ENCODE measurements at regions not wholly inside any gene's neighbourhood (a gene's known extent, or its start where the extent isn't known, plus 50 kb on each side); places are given as distances from the start of the nearest gene placed in this dataset.

DNA sequence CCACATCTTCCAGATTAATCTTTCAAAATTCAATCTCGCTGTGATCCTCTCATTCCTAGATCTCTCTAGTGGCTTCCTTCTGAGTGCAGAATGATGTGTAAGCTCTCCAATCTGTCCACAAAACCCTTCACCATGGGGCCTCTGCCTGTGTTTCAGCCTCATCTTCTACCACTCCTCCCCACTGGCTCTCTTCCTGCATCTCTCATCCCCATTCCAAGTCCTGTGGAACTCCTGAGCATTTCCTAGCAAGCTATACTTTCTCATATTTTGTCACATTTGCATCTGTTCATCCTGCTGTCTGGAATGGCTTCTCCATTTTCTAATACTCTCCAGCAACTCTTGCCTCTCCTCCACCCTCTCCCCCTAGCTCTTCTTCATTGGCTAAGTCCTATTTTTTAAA is 242.0 kb upstream of the DAAM1 start:
- TF ChIP-seq BACH2 (CRISPR knock-in tag; IDR thresholded peaks at IDR 0.05; ENCODE audit: borderline replicate concordance) (no peak), OSR1 (CRISPR knock-in tag; IDR thresholded peaks at IDR 0.05) (no peak), CSDC2 (CRISPR knock-in tag; IDR thresholded peaks at IDR 0.05) (no peak), ZFP30 (CRISPR knock-in tag; IDR thresholded peaks at IDR 0.05) (no peak), ZNF8 (CRISPR knock-in tag; IDR thresholded peaks at IDR 0.05) (no peak), PPARA (CRISPR knock-in tag; IDR thresholded peaks at IDR 0.05; ENCODE audit: borderline replicate concordance) (no peak), ZNF565 (CRISPR knock-in tag; conservative IDR thresholded peaks at IDR 0.05; ENCODE audit: low read depth) (no peak), ZFP3 (CRISPR knock-in tag; IDR thresholded peaks at IDR 0.05) (no peak)
- TF ChIP-seq, protein P1, sequence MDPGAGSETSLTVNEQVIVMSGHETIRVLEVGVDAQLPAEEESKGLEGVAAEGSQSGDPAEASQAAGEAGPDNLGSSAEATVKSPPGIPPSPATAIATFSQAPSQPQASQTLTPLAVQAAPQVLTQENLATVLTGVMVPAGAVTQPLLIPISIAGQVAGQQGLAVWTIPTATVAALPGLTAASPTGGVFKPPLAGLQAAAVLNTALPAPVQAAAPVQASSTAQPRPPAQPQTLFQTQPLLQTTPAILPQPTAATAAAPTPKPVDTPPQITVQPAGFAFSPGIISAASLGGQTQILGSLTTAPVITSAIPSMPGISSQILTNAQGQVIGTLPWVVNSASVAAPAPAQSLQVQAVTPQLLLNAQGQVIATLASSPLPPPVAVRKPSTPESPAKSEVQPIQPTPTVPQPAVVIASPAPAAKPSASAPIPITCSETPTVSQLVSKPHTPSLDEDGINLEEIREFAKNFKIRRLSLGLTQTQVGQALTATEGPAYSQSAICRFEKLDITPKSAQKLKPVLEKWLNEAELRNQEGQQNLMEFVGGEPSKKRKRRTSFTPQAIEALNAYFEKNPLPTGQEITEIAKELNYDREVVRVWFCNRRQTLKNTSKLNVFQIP (CRISPR knock-in tag; IDR thresholded peaks at IDR 0.05; ENCODE audit: borderline replicate concordance, low read depth), result no peak
- TF ChIP-seq, protein P2, sequence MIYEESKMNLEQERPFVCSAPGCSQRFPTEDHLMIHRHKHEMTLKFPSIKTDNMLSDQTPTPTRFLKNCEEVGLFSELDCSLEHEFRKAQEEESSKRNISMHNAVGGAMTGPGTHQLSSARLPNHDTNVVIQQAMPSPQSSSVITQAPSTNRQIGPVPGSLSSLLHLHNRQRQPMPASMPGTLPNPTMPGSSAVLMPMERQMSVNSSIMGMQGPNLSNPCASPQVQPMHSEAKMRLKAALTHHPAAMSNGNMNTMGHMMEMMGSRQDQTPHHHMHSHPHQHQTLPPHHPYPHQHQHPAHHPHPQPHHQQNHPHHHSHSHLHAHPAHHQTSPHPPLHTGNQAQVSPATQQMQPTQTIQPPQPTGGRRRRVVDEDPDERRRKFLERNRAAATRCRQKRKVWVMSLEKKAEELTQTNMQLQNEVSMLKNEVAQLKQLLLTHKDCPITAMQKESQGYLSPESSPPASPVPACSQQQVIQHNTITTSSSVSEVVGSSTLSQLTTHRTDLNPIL (CRISPR knock-in tag; IDR thresholded peaks at IDR 0.05; ENCODE audit: low read depth), result no peak
- TF ChIP-seq, protein P3, sequence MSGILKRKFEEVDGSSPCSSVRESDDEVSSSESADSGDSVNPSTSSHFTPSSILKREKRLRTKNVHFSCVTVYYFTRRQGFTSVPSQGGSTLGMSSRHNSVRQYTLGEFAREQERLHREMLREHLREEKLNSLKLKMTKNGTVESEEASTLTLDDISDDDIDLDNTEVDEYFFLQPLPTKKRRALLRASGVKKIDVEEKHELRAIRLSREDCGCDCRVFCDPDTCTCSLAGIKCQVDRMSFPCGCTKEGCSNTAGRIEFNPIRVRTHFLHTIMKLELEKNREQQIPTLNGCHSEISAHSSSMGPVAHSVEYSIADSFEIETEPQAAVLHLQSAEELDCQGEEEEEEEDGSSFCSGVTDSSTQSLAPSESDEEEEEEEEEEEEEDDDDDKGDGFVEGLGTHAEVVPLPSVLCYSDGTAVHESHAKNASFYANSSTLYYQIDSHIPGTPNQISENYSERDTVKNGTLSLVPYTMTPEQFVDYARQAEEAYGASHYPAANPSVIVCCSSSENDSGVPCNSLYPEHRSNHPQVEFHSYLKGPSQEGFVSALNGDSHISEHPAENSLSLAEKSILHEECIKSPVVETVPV (CRISPR knock-in tag; IDR thresholded peaks at IDR 0.05), result no peak
- ATAC-seq, result no peak

DNA sequence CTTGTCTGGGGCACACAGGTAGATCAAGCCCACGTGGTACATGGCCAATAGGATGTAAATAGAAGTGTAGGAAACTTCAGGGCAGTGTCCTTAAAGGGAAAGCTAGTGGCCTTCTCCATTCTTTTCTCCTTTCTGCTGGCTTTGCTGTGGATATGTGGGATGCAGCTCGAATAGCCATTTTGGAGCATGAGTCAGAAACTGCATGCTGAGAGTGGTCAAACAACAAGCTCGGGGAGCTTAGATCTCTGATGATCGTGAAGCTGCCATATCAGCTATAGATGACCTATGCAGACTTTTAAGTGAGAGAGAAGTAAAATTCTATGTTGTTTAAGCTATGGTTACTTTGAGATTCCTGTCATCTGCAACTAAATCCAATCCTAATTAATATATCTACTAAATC is 241.3 kb upstream of the DAAM1 start:
- ATAC-seq, result no peak
- TF ChIP-seq OSR1 (CRISPR knock-in tag; IDR thresholded peaks at IDR 0.05) (no peak), CSDC2 (CRISPR knock-in tag; IDR thresholded peaks at IDR 0.05) (no peak), ZC3H10 (CRISPR knock-in tag; IDR thresholded peaks at IDR 0.05) (no peak), BACH2 (CRISPR knock-in tag; IDR thresholded peaks at IDR 0.05; ENCODE audit: borderline replicate concordance) (no peak), RARB (CRISPR knock-in tag; IDR thresholded peaks at IDR 0.05) (no peak), ZNF8 (CRISPR knock-in tag; IDR thresholded peaks at IDR 0.05) (no peak), ZNF565 (CRISPR knock-in tag; conservative IDR thresholded peaks at IDR 0.05; ENCODE audit: low read depth) (no peak), ARNTL (CRISPR knock-in tag; IDR thresholded peaks at IDR 0.05; ENCODE audit: borderline replicate concordance, low read depth) (no peak)
- TF ChIP-seq, protein P2 (CRISPR knock-in tag; IDR thresholded peaks at IDR 0.05; ENCODE audit: low read depth), result no peak
- TF ChIP-seq, protein P3 (CRISPR knock-in tag; IDR thresholded peaks at IDR 0.05), result no peak
- TF ChIP-seq, protein P1 (CRISPR knock-in tag; IDR thresholded peaks at IDR 0.05; ENCODE audit: borderline replicate concordance, low read depth), result no peak

DNA sequence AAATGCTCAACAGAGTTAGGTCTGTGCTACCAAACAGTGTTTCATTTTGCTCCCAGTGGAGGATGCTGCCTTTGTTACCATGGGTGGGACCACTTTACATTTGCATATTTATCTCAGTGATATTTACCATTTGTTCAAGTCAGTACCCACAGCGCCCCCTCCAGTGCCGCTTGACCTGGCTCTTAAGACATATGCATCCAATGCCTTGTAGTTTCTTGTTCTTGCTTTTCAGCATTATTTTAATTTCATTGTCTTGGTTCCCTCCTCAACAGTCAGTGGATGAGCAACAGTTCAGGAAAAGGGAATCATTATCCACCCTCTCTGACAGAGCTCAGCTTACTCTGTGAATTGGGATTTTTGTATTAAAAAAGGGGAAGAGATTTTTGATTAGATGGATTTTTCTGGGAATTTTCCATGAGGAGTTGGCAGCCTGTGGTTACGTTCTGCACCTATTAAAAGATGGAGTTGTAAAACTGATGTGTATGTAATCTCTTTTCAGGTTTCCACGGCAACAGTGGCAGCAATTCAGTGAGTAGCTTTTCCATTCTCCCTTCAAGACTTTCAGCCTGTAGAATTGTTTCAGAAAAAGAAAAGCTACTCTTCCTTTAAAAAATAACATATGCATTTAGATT is 240.5 kb upstream of the DAAM1 start:
- TF ChIP-seq ZNF565 (CRISPR knock-in tag; conservative IDR thresholded peaks at IDR 0.05; ENCODE audit: low read depth), result no peak
- no peak for TF ChIP-seq SNAI2 (CRISPR knock-in tag; IDR thresholded peaks at IDR 0.05)
- TF ChIP-seq ZFP30 (CRISPR knock-in tag; IDR thresholded peaks at IDR 0.05), result no peak
- TF ChIP-seq TCF4 (CRISPR knock-in tag; IDR thresholded peaks at IDR 0.05; ENCODE audit: borderline replicate concordance), result no peak
- no peak for TF ChIP-seq CSDC2 (CRISPR knock-in tag; IDR thresholded peaks at IDR 0.05)
- no peak for TF ChIP-seq ESRRG (CRISPR knock-in tag; IDR thresholded peaks at IDR 0.05)
- no peak for TF ChIP-seq TOX (CRISPR knock-in tag; IDR thresholded peaks at IDR 0.05; ENCODE audit: borderline replicate concordance)
- TF ChIP-seq, protein P3 (CRISPR knock-in tag; IDR thresholded peaks at IDR 0.05), result no peak
- no peak for TF ChIP-seq ZC3H10 (CRISPR knock-in tag; IDR thresholded peaks at IDR 0.05)
- TF ChIP-seq, protein P2 (CRISPR knock-in tag; IDR thresholded peaks at IDR 0.05; ENCODE audit: low read depth), result no peak
- TF ChIP-seq ZNF70 (CRISPR knock-in tag; IDR thresholded peaks at IDR 0.05), result no peak
- TF ChIP-seq ARNTL (CRISPR knock-in tag; IDR thresholded peaks at IDR 0.05; ENCODE audit: borderline replicate concordance, low read depth), result no peak
- no peak for TF ChIP-seq GLIS3 (CRISPR knock-in tag; IDR thresholded peaks at IDR 0.05)
- TF ChIP-seq BACH2 (CRISPR knock-in tag; IDR thresholded peaks at IDR 0.05; ENCODE audit: borderline replicate concordance), result no peak
- no peak for TF ChIP-seq ZFP3 (CRISPR knock-in tag; IDR thresholded peaks at IDR 0.05)
- TF ChIP-seq PPARA (CRISPR knock-in tag; IDR thresholded peaks at IDR 0.05; ENCODE audit: borderline replicate concordance), result no peak
- no peak for ATAC-seq
